HepG2 (cell line): ENCODE measurements at regions not wholly inside any gene's neighbourhood (a gene's known extent, or its start where the extent isn't known, plus 50 kb on each side); places are given as distances from the start of the nearest gene placed in this dataset.

Source experiments
- ASH2L ChIP-seq: fragments of 300-600, 200-600 bp; sonication (generic); IDR thresholded peaks from 2 replicates; pipeline ENCODE4 v1.7.0; 2017; ENCODE audit warnings: low read depth, mild to moderate bottlenecking, moderate library complexity, mixed read lengths, low read length; ENCODE audit not compliant: insufficient read length
- CEBPB ChIP-seq: IDR thresholded peaks from 2 replicates; pipeline ENCODE4 v1.6.1; 2011; ENCODE audit warnings: low read depth, low read length, improper control_type of control experiment, borderline replicate concordance
- CEBPG ChIP-seq: IDR thresholded peaks from 2 replicates; pipeline ENCODE4 v1.6.1; 2016
- KDM4B ChIP-seq: sonication (generic); formaldehyde crosslinking; IDR thresholded peaks from 2 replicates; pipeline ENCODE4 v1.4.0; 2020; ENCODE audit warnings: missing genetic modification reagents
- MBNL3 ChIP-seq: fragments of 250-450 bp; sonication (Bioruptor Pico); conservative IDR thresholded peaks from 2 replicates; pipeline ENCODE4 v1.8.0; 2022; ENCODE audit warnings: mild to moderate bottlenecking, inconsistent platforms
- MIXL1 ChIP-seq: IDR thresholded peaks from 2 replicates; pipeline ENCODE4 v1.6.1; 2016
- SIN3A ChIP-seq: IDR thresholded peaks from 2 replicates; pipeline ENCODE4 v1.6.1; 2011; ENCODE audit warnings: low read depth, mild to moderate bottlenecking, control low read depth, low read length, borderline replicate concordance
- U2AF2 ChIP-seq: fragments of 200-400 bp; formaldehyde crosslinking; IDR thresholded peaks from 2 replicates; pipeline ENCODE4 v1.6.1; 2017; ENCODE audit warnings: low read depth, mild to moderate bottlenecking, low read length
- ZNF160 ChIP-seq: sonication (generic); formaldehyde crosslinking; IDR thresholded peaks from 2 replicates; pipeline ENCODE4 v1.8.0; 2022; ENCODE audit warnings: mild to moderate bottlenecking, inconsistent platforms, missing genetic modification reagents
- ZNF264 ChIP-seq: sonication (generic); formaldehyde crosslinking; IDR thresholded peaks from 2 replicates; pipeline ENCODE4 v1.4.0; 2020; ENCODE audit warnings: missing genetic modification reagents
- ZNF550 ChIP-seq: sonication (generic); formaldehyde crosslinking; IDR thresholded peaks from 2 replicates; pipeline ENCODE4 v1.4.0; 2020; ENCODE audit warnings: mild to moderate bottlenecking, missing genetic modification reagents, borderline replicate concordance
- ZNF782 ChIP-seq: sonication (generic); formaldehyde crosslinking; IDR thresholded peaks from 2 replicates; pipeline ENCODE4 v1.4.0; 2020; ENCODE audit warnings: missing genetic modification reagents, mild to moderate bottlenecking, borderline replicate concordance
- ZSCAN20 ChIP-seq: sonication (generic); formaldehyde crosslinking; IDR thresholded peaks from 2 replicates; pipeline ENCODE4 v1.4.0; 2020; ENCODE audit warnings: missing genetic modification reagents, mild to moderate bottlenecking, borderline replicate concordance
- TF ChIP-seq, protein P1 (sequence below): sonication (generic); formaldehyde crosslinking; IDR thresholded peaks from 2 replicates; pipeline ENCODE4 v1.4.0; 2020; ENCODE audit warnings: missing genetic modification reagents, borderline replicate concordance
- TF ChIP-seq, protein P2 (sequence below): sonication (generic); IDR thresholded peaks from 2 replicates; pipeline ENCODE4 v1.6.1; 2016; ENCODE audit warnings: low read depth, borderline replicate concordance
- TF ChIP-seq, protein P3 (sequence below): sonication (generic); formaldehyde crosslinking; IDR thresholded peaks from 2 replicates; pipeline ENCODE4 v1.4.0; 2020; ENCODE audit warnings: missing genetic modification reagents
- TF ChIP-seq, protein P4 (sequence below): IDR thresholded peaks from 2 replicates; pipeline ENCODE4 v1.6.1; 2016
- TF ChIP-seq, protein P5 (sequence below): sonication (generic); formaldehyde crosslinking; IDR thresholded peaks from 2 replicates; pipeline ENCODE4 v1.4.0; 2020; ENCODE audit warnings: mild to moderate bottlenecking, low read depth, missing genetic modification reagents
- TF ChIP-seq, protein P6 (sequence below): sonication (generic); formaldehyde crosslinking; IDR thresholded peaks from 2 replicates; pipeline ENCODE4 v1.5.1; 2020; ENCODE audit warnings: mild to moderate bottlenecking, moderate library complexity, missing genetic modification reagents

DNA sequence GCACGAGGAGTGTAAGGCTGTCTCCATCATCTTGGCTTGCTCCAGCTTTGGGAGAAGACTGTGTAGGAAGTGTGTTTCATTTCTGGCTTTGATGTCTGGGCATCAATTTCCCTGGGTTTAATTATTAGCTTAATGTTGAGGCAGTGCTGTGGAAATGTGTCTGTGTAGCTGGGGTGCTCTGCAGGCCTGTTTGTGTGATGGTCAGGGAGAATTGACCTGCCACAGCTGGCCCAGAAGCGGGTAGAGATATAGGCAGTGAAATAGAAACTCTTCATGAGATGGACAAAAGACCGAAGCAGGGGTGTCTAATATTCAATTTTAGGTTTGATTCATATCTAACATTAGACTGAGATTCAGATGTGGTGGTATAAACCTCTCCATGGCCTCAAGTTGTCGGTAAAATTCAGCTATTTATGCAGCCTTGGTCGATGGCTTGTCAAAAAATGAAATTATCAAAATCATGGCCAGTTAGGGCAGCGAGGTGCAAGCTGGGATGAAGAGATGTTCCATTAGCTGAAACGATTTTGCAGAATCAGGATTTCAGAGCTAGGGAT lies 95.3 kb upstream of the SNX9 start (continued):
- TF ChIP-seq, protein P1, sequence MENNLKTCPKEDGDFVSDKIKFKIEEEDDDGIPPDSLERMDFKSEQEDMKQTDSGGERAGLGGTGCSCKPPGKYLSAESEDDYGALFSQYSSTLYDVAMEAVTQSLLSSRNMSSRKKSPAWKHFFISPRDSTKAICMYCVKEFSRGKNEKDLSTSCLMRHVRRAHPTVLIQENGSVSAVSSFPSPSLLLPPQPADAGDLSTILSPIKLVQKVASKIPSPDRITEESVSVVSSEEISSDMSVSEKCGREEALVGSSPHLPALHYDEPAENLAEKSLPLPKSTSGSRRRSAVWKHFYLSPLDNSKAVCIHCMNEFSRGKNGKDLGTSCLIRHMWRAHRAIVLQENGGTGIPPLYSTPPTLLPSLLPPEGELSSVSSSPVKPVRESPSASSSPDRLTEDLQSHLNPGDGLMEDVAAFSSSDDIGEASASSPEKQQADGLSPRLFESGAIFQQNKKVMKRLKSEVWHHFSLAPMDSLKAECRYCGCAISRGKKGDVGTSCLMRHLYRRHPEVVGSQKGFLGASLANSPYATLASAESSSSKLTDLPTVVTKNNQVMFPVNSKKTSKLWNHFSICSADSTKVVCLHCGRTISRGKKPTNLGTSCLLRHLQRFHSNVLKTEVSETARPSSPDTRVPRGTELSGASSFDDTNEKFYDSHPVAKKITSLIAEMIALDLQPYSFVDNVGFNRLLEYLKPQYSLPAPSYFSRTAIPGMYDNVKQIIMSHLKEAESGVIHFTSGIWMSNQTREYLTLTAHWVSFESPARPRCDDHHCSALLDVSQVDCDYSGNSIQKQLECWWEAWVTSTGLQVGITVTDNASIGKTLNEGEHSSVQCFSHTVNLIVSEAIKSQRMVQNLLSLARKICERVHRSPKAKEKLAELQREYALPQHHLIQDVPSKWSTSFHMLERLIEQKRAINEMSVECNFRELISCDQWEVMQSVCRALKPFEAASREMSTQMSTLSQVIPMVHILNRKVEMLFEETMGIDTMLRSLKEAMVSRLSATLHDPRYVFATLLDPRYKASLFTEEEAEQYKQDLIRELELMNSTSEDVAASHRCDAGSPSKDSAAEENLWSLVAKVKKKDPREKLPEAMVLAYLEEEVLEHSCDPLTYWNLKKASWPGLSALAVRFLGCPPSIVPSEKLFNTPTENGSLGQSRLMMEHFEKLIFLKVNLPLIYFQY: peak; percentile 21; the same call in 1 of the 2 replicates
- TF ChIP-seq ZSCAN20 (CRISPR knock-in tag) (no peak), SIN3A (peak; percentile 25; the same call in 1 of the 2 replicates), MIXL1 (CRISPR knock-in tag) (peak; percentile 43; the same call in 1 of the 2 replicates), CEBPG (0 out of 2 replicates have a peak, but pooled peaks have one; percentile 17), ASH2L (peak; percentile 3), ZNF160 (CRISPR knock-in tag) (no peak), KDM4B (CRISPR knock-in tag) (0 out of 2 replicates have a peak, but pooled peaks have one; percentile 46), CEBPB (peak; percentile 27; the same call in 1 of the 2 replicates), ZNF550 (CRISPR knock-in tag) (no peak), ZNF782 (CRISPR knock-in tag) (no peak), MBNL3 (CRISPR knock-in tag) (no peak), U2AF2 (no peak), ZNF264 (0 out of 2 replicates have a peak, but pooled peaks have one; percentile 12)
- TF ChIP-seq, protein P2, sequence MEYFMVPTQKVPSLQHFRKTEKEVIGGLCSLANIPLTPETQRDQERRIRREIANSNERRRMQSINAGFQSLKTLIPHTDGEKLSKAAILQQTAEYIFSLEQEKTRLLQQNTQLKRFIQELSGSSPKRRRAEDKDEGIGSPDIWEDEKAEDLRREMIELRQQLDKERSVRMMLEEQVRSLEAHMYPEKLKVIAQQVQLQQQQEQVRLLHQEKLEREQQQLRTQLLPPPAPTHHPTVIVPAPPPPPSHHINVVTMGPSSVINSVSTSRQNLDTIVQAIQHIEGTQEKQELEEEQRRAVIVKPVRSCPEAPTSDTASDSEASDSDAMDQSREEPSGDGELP: peak; percentile 85; the same call in 1 of the 2 replicates
- TF ChIP-seq, protein P3, sequence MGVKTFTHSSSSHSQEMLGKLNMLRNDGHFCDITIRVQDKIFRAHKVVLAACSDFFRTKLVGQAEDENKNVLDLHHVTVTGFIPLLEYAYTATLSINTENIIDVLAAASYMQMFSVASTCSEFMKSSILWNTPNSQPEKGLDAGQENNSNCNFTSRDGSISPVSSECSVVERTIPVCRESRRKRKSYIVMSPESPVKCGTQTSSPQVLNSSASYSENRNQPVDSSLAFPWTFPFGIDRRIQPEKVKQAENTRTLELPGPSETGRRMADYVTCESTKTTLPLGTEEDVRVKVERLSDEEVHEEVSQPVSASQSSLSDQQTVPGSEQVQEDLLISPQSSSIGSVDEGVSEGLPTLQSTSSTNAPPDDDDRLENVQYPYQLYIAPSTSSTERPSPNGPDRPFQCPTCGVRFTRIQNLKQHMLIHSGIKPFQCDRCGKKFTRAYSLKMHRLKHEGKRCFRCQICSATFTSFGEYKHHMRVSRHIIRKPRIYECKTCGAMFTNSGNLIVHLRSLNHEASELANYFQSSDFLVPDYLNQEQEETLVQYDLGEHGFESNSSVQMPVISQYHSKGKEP (CRISPR knock-in tag): no peak
- TF ChIP-seq, protein P4, sequence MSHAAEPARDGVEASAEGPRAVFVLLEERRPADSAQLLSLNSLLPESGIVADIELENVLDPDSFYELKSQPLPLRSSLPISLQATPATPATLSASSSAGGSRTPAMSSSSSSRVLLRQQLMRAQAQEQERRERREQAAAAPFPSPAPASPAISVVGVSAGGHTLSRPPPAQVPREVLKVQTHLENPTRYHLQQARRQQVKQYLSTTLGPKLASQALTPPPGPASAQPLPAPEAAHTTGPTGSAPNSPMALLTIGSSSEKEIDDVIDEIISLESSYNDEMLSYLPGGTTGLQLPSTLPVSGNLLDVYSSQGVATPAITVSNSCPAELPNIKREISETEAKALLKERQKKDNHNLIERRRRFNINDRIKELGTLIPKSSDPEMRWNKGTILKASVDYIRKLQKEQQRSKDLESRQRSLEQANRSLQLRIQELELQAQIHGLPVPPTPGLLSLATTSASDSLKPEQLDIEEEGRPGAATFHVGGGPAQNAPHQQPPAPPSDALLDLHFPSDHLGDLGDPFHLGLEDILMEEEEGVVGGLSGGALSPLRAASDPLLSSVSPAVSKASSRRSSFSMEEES (CRISPR knock-in tag): 0 out of 2 replicates have a peak, but pooled peaks have one; percentile 17
- TF ChIP-seq, protein P5, sequence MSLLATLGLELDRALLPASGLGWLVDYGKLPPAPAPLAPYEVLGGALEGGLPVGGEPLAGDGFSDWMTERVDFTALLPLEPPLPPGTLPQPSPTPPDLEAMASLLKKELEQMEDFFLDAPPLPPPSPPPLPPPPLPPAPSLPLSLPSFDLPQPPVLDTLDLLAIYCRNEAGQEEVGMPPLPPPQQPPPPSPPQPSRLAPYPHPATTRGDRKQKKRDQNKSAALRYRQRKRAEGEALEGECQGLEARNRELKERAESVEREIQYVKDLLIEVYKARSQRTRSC: no peak
- TF ChIP-seq, protein P6, sequence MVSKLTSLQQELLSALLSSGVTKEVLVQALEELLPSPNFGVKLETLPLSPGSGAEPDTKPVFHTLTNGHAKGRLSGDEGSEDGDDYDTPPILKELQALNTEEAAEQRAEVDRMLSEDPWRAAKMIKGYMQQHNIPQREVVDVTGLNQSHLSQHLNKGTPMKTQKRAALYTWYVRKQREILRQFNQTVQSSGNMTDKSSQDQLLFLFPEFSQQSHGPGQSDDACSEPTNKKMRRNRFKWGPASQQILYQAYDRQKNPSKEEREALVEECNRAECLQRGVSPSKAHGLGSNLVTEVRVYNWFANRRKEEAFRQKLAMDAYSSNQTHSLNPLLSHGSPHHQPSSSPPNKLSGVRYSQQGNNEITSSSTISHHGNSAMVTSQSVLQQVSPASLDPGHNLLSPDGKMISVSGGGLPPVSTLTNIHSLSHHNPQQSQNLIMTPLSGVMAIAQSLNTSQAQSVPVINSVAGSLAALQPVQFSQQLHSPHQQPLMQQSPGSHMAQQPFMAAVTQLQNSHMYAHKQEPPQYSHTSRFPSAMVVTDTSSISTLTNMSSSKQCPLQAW: peak; percentile 93
